Neural cell (in vitro differentiated cells): ENCODE measurements at regions not wholly inside any gene's neighbourhood (a gene's known extent, or its start where the extent isn't known, plus 50 kb on each side); places are given as distances from the start of the nearest gene placed in this dataset.

Experiments used
- H2AFZ ChIP-seq: fragments of 200-600, 300-800 bp; sonication (generic), shearing (Covaris generic); 2 replicates; pipeline ENCODE4 v1.6.0; 2014; ENCODE audit warnings: low read depth, mild to moderate bottlenecking, antibody characterized with exemption, low read length, moderate library complexity
- H3F3A ChIP-seq: fragments of 200-600 bp; shearing (Covaris generic); 2 replicates; pipeline ENCODE4 v1.6.1; 2016; ENCODE audit warnings: mild to moderate bottlenecking, moderate library complexity, mixed read lengths, antibody characterized with exemption, low read length; ENCODE audit not compliant: insufficient read depth, poor library complexity, severe bottlenecking
- H3K27ac ChIP-seq: fragments of 200-600, 300-800 bp; sonication (generic), shearing (Covaris generic); 2 replicates; pipeline ENCODE4 v1.5.1; 2014; ENCODE audit warnings: mild to moderate bottlenecking, low read length, moderate library complexity
- H3K27me3 ChIP-seq: fragments of 300-800, 200-600 bp; sonication (generic), shearing (Covaris generic); 2 replicates; pipeline ENCODE4 v1.6.0; 2014; ENCODE audit warnings: mild to moderate bottlenecking, low read depth, low read length, moderate library complexity; ENCODE audit not compliant: insufficient read depth
- H3K36me3 ChIP-seq: fragments of 300-800, 200-600 bp; sonication (generic), shearing (Covaris generic); 2 replicates; pipeline ENCODE4 v1.5.1; 2014; ENCODE audit warnings: mild to moderate bottlenecking, antibody characterized with exemption, low read length, moderate library complexity; ENCODE audit not compliant: insufficient read depth
- H3K4me2 ChIP-seq: fragments of 300-800, 200-600 bp; sonication (generic), shearing (Covaris generic); 2 replicates; pipeline ENCODE4 v1.6.0; 2014; ENCODE audit warnings: mild to moderate bottlenecking, low read length
- H3K4me3 ChIP-seq: fragments of 300-800, 200-600 bp; sonication (generic), shearing (Covaris generic); 2 replicates; pipeline ENCODE4 v1.5.1; 2014; ENCODE audit warnings: mild to moderate bottlenecking, low read length, moderate library complexity
- H3K79me2 ChIP-seq: fragments of 200-600 bp; shearing (Covaris generic); replicated peaks from 2 replicates; pipeline ENCODE4 v1.6.0; 2014; ENCODE audit warnings: mild to moderate bottlenecking, low read length, moderate library complexity; ENCODE audit not compliant: insufficient read depth
- H3K9ac ChIP-seq: fragments of 300-800, 200-600 bp; sonication (generic), shearing (Covaris generic); 2 replicates; pipeline ENCODE4 v1.6.1; 2016; ENCODE audit warnings: mild to moderate bottlenecking, low read length, mixed read lengths
- H3K9me2 ChIP-seq: fragments of 200-600 bp; shearing (Covaris generic); 2 replicates; pipeline ENCODE4 v1.6.1; 2016; ENCODE audit warnings: mild to moderate bottlenecking, low read length, mixed read lengths; ENCODE audit not compliant: insufficient read depth
- H3K9me3 ChIP-seq: fragments of 200-600, 300-800 bp; sonication (generic), shearing (Covaris generic); 2 replicates; pipeline ENCODE4 v1.6.1; 2016; ENCODE audit warnings: mild to moderate bottlenecking, mixed run types, low read length, moderate library complexity, mixed read lengths
- H4K20me1 ChIP-seq: fragments of 200-600 bp; shearing (Covaris generic); 2 replicates; pipeline ENCODE4 v1.6.1; 2016; ENCODE audit warnings: mild to moderate bottlenecking, mixed run types; ENCODE audit not compliant: insufficient read depth
- CTCF ChIP-seq: fragments of 450-650 bp; IDR thresholded peaks from 2 replicates; pipeline ENCODE4 v1.5.1; 2014; ENCODE audit warnings: antibody characterized with exemption, mild to moderate bottlenecking, moderate library complexity; ENCODE audit not compliant: poor library complexity, severe bottlenecking
- EP300 ChIP-seq: fragments of 450-650 bp; conservative IDR thresholded peaks from 2 replicates; pipeline ENCODE4 v1.6.1; 2014; ENCODE audit warnings: antibody characterized with exemption, mild to moderate bottlenecking, moderate library complexity; ENCODE audit not compliant: poor library complexity, severe bottlenecking
- EZH2 ChIP-seq: fragments of 200-600, 300-800 bp; shearing (Covaris generic), sonication (generic); IDR thresholded peaks from 2 replicates; pipeline ENCODE4 v1.6.1; 2014; ENCODE audit warnings: antibody characterized with exemption, low read length, borderline replicate concordance, mild to moderate bottlenecking; ENCODE audit not compliant: insufficient read depth, poor library complexity, severe bottlenecking
- MXI1 ChIP-seq: fragments of 450-650 bp; conservative IDR thresholded peaks from 2 replicates; pipeline ENCODE4 v1.6.1; 2014; ENCODE audit warnings: antibody characterized with exemption, mild to moderate bottlenecking; ENCODE audit not compliant: poor library complexity, severe bottlenecking
- POLR2AphosphoS5 ChIP-seq: IDR thresholded peaks from 2 replicates; pipeline ENCODE4 v1.6.1; 2012
- RAD21 ChIP-seq: fragments of 450-650 bp; conservative IDR thresholded peaks from 2 replicates; pipeline ENCODE4 v1.6.1; 2014; ENCODE audit warnings: antibody characterized with exemption, mild to moderate bottlenecking, moderate library complexity
- REST ChIP-seq: IDR thresholded peaks from 2 replicates; pipeline ENCODE4 v1.6.1; 2012; ENCODE audit warnings: borderline replicate concordance
- SMC3 ChIP-seq: fragments of 450-650 bp; conservative IDR thresholded peaks from 2 replicates; pipeline ENCODE4 v1.6.1; 2014; ENCODE audit warnings: antibody characterized with exemption, mild to moderate bottlenecking, moderate library complexity; ENCODE audit not compliant: poor library complexity
- TAF1 ChIP-seq: IDR thresholded peaks from 2 replicates; pipeline ENCODE4 v1.6.1; 2012; ENCODE audit warnings: low read depth

- H3K79me2 ChIP-seq: no peaks in the 10 kb centered on the region
- H3K9ac ChIP-seq: no peak overlapping the region
- H3K36me3 ChIP-seq: no peaks in the 10 kb centered on the region
- H3K4me3 ChIP-seq: no peak overlapping the region
- H3K27me3 ChIP-seq: no peaks in the 10 kb centered on the region
- H2AFZ ChIP-seq: no peak overlapping the region
- H3F3A ChIP-seq: no peaks in the 10 kb centered on the region
- H3K9me2 ChIP-seq: no peaks in the 10 kb centered on the region
- no peaks in the 10 kb centered on the region for H4K20me1 ChIP-seq
- no peak overlapping the region for H3K4me2 ChIP-seq
- no peak for TF ChIP-seq SMC3
- TF ChIP-seq CTCF: no peak
- TF ChIP-seq RAD21: no peak
- no peak for TF ChIP-seq REST
- no peak for TF ChIP-seq MXI1
- no peak for TF ChIP-seq EP300
- TF ChIP-seq POLR2AphosphoS5: no peak
- TF ChIP-seq TAF1: no peak
- TF ChIP-seq EZH2: no peak
- H3K27ac ChIP-seq: no peak overlapping the region
- no peaks in the 10 kb centered on the region for H3K9me3 ChIP-seq
Observed at GRCh38 chrY:18951019-18951418, 177.5 kb upstream of the HSFY2 start.

GRCh38 chrY:18936831-18937230, 163.3 kb upstream of the HSFY2 start:
- no peak overlapping the region for H3K4me2 ChIP-seq
- no peak overlapping the region for H3K9ac ChIP-seq
- no peaks in the 10 kb centered on the region for H3K9me3 ChIP-seq
- no peak overlapping the region for H3K4me3 ChIP-seq
- no peaks in the 10 kb centered on the region for H3F3A ChIP-seq
- no peaks in the 10 kb centered on the region for H3K36me3 ChIP-seq
- no peaks in the 10 kb centered on the region for H3K9me2 ChIP-seq
- no peaks in the 10 kb centered on the region for H3K27me3 ChIP-seq
- no peaks in the 10 kb centered on the region for H3K79me2 ChIP-seq
- H2AFZ ChIP-seq: no peak overlapping the region
- TF ChIP-seq EP300: no peak
- TF ChIP-seq POLR2AphosphoS5: no peak
- TF ChIP-seq TAF1: no peak
- no peak for TF ChIP-seq RAD21
- no peak for TF ChIP-seq MXI1
- no peak for TF ChIP-seq CTCF
- no peak for TF ChIP-seq REST
- no peak for TF ChIP-seq EZH2
- no peaks in the 10 kb centered on the region for H4K20me1 ChIP-seq
- no peak overlapping the region for H3K27ac ChIP-seq
